Adrenal gland (tissue), 9 donors: ENCODE measurements at regions not wholly inside any gene's neighbourhood (a gene's known extent, or its start where the extent isn't known, plus 50 kb on each side); places are given as distances from the start of the nearest gene placed in this dataset.
A peak's percentile ranks its signal among the peaks of the same experiment; 100 is the strongest.

ENCODE experiments used
- DNase-seq, 7 donors: peaks; one replicate each; pipeline ENCODE4 v3.0.0-alpha.2; 2019 to 2020
- H3K27ac ChIP-seq, 5 donors: fragments of 200-600 bp; sonication (generic) in 4 of 5; 1 replicate in 3 of 5; 2 replicates in 2 of 5; pipeline versions ENCODE4 v1.5.1 to v1.8.0; 2016 to 2020; ENCODE audit warnings: mild to moderate bottlenecking in 1 of 5
- H3K27me3 ChIP-seq: fragments of 200-600 bp; 2 replicates; pipeline ENCODE4 v1.8.0; 2021
- H3K36me3 ChIP-seq, 2 donors: fragments of 200-600 bp; replicated peaks in 1 of 2; 1 replicate in 1 of 2; 2 replicates in 1 of 2; pipeline versions ENCODE4 v1.5.1 to v1.8.0; 2018 to 2022
- H3K4me1 ChIP-seq, 2 donors: fragments of 200-600 bp; replicated peaks in 1 of 2; 1 replicate in 1 of 2; 2 replicates in 1 of 2; pipeline versions ENCODE4 v1.5.1 to v1.8.0; 2018 to 2021
- H3K4me3 ChIP-seq, 4 donors: fragments of 200-600 bp; sonication (generic) in 3 of 4; one replicate each; pipeline ENCODE4 v1.5.1; 2016 to 2018
- H3K9me3 ChIP-seq, 3 donors: fragments of 200-600 bp; sonication (generic) in 1 of 3; replicated peaks in 1 of 3; 1 replicate in 2 of 3; 2 replicates in 1 of 3; pipeline versions ENCODE4 v1.5.1 to v1.8.0; 2016 to 2021
- POLR2A ChIP-seq, 2 donors: fragments of 450-650 bp; IDR thresholded peaks; one replicate each; pipeline ENCODE4 v1.6.1; 2017; ENCODE audit warnings: antibody characterized with exemption in 2 of 2, mild to moderate bottlenecking in 2 of 2, moderate library complexity in 1 of 2
- WGBS, 4 donors: extraction: QIAGEN DNeasy Blood & Tissue Kit in 2 of 4; methylation state at CpG; one replicate each; pipeline versions ENCODE4 v1.1.5 to v1.1.7; 2013 to 2017; 5-methylcytosine and 5-hydroxymethylcytosine counted together
- intact Hi-C, 2 donors: fragments of 100-400 bp; cut with DNase I; formaldehyde crosslinking; loops; one replicate each; pipeline versions ENCODE4 v1.14.1 to v1.15.0; 2022 to 2023
- TF ChIP-seq, protein P1 (sequence below), 6 experiments: fragments of 450-650 bp in 4 of 6; fragments of 200-600 bp in 2 of 6; sonication (generic) in 1 of 6; IDR thresholded peaks; 1 replicate in 5 of 6; 2 replicates in 1 of 6; pipeline versions ENCODE4 v1.5.1 to v1.8.0; 2016 to 2021; ENCODE audit warnings: antibody characterized with exemption in 6 of 6, mild to moderate bottlenecking in 2 of 6, moderate library complexity in 1 of 6
- donor health status: healthy with polysubstance abuse.
- donor health status: Bipolar disorder and iron deficiency.
- donor health status: DM: yes; HTN: yes; CAD: no.
- donor health status: DM: no; HTN: no; CAD: no.
- donor health status: DM: no; HTN: no; CAD: no.

DNA sequence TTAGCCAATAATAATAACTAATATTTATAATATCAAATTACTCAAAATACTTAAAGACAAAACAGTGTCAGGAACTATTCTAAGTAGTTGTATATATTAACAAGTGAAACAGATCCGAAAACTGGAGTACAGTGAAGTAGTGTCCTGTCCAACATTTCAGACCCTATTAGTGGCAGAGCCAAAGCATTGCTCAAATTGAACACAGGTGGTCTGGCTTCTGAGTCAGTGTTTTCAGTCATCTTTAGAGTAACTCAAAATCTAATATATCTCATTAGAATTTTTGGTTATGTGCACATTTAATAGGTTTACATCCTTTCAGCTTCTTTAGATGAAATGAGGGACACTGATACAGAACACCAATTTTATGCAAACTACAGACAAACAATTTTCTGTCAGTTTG is 652.5 kb downstream of the CDH11 start:
- TF ChIP-seq, protein P1, sequence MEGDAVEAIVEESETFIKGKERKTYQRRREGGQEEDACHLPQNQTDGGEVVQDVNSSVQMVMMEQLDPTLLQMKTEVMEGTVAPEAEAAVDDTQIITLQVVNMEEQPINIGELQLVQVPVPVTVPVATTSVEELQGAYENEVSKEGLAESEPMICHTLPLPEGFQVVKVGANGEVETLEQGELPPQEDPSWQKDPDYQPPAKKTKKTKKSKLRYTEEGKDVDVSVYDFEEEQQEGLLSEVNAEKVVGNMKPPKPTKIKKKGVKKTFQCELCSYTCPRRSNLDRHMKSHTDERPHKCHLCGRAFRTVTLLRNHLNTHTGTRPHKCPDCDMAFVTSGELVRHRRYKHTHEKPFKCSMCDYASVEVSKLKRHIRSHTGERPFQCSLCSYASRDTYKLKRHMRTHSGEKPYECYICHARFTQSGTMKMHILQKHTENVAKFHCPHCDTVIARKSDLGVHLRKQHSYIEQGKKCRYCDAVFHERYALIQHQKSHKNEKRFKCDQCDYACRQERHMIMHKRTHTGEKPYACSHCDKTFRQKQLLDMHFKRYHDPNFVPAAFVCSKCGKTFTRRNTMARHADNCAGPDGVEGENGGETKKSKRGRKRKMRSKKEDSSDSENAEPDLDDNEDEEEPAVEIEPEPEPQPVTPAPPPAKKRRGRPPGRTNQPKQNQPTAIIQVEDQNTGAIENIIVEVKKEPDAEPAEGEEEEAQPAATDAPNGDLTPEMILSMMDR (IDR thresholded peaks at IDR 0.05): no peak
- TF ChIP-seq POLR2A (IDR thresholded peaks at IDR 0.05): no peak
- Histone ChIP-seq H3K9me3 (no peaks in the 10 kb centered on the region), H3K36me3 (no peaks in the 10 kb centered on the region), H3K4me1 (no peaks in the 10 kb centered on the region), H3K27ac (no peak overlapping the region), H3K4me3 (no peak overlapping the region), H3K27me3 (no peaks in the 10 kb centered on the region)
- intact Hi-C loops: no loop called here
- WGBS, 4 donors: 75 to 85% (median 83%) methylated on average over 1 of the region's 1 CpG
- no peak for DNase-seq

DNA sequence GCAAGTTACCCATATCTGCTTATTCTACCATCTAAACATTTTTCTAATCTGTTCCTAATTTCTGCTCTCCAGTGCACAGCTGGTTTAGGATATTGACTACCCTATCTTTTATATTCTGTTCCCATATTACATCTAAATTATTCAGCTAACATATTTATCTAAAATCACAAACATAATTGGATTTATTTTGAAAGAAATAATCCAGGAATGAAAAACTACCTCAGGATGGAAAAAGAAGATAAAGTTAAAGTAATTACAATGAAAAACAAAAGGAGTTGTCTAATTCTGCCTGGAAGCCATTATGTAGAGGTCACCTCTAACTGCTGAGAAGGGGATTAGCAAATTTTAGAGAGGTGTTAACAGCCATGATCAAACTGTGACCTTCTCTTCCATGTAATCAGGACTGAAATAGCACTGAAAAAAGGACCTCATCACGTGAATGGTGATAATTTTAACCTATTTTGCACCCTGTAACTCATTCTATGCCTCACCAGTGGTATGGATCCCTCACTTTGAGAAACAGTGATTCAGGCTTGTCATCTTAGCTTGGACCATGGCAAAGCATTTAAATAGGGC is 653.3 kb downstream of the CDH11 start:
- Histone ChIP-seq H3K9me3 (no peaks in the 10 kb centered on the region), H3K27ac (no peak overlapping the region), H3K4me3 (no peak overlapping the region), H3K27me3 (no peaks in the 10 kb centered on the region), H3K4me1 (no peaks in the 10 kb centered on the region), H3K36me3 (no peaks in the 10 kb centered on the region)
- DNase-seq: no peak
- intact Hi-C loops: no loop called here
- no peak for TF ChIP-seq POLR2A (IDR thresholded peaks at IDR 0.05)
- TF ChIP-seq, protein P1 (IDR thresholded peaks at IDR 0.05): no peak
- WGBS, 4 donors: 50 to 65% (median 55%) methylated on average over 1 of the region's 1 CpG

DNA sequence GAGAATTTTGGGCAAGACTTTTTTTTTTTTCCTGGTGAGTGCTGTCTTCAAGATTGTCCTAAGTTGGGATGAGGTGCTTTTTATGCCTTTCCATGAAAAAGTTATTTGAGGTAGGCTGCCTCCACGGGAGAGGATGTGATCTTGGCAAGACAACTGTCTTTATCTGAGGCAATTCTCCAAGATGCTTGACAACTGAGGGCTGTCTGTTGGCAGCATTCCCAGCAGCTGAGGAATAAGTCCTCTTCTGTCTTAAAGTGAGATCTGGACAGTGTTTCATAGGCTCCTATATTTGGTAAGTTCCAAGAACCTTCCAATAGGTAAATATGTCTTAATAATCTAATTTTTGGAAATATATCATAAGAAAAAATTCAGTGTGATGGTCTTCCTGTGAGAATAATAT is 662.0 kb downstream of the CDH11 start:
- Histone ChIP-seq H3K27me3 (no peaks in the 10 kb centered on the region), H3K27ac (no peak overlapping the region), H3K36me3 (no peaks in the 10 kb centered on the region), H3K4me3 (no peak overlapping the region), H3K9me3 (no peaks in the 10 kb centered on the region), H3K4me1 (no peaks in the 10 kb centered on the region)
- peak in 6 of 7 donors; percentile 19 to 67 (median 36) for DNase-seq
- WGBS, 4 donors: 0 to 36% (median 20%) methylated on average over 1 of the region's 1 CpG
- no peak for TF ChIP-seq POLR2A (IDR thresholded peaks at IDR 0.05)
- TF ChIP-seq, protein P1 (IDR thresholded peaks at IDR 0.05): no peak
- intact Hi-C loops: loop anchor here in 1 of 2 donors (10.0 kb wide), 1 partner anchor 365 kb away; no protein-coding TSS in a partner anchor

DNA sequence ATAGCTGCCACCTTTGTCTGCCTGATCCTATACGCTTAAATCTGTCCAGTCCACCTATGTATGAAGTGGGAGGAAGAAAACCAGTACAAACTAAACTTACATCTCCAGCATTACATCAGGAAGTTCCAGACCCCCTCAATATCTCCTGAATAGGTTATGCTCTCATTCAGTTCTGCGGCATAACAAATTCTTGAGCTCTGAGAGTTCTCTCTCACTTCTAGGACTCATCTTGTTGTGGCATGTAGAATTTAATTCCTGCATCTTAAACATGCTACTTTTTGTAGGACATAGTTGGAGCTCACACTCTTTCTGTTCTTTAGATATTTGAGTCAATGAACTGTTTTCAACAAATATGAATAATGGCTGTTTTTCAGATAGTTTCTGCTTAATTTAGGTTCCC is 662.5 kb downstream of the CDH11 start:
- Histone ChIP-seq H3K4me3 (no peak overlapping the region), H3K27ac (no peak overlapping the region), H3K9me3 (no peaks in the 10 kb centered on the region), H3K36me3 (no peaks in the 10 kb centered on the region), H3K27me3 (no peaks in the 10 kb centered on the region), H3K4me1 (no peaks in the 10 kb centered on the region)
- intact Hi-C loops: loop anchor here in 1 of 2 donors (10.0 kb wide), 1 partner anchor 365 kb away; no protein-coding TSS in a partner anchor
- WGBS, 4 donors: 93 to 98% (median 96%) methylated on average over 2 of the region's 2 CpGs
- TF ChIP-seq, protein P1 (IDR thresholded peaks at IDR 0.05): no peak
- no peak for TF ChIP-seq POLR2A (IDR thresholded peaks at IDR 0.05)
- no peak for DNase-seq
